T47D (cell line): ENCODE measurements at regions not wholly inside any gene's neighbourhood (a gene's known extent, or its start where the extent isn't known, plus 50 kb on each side); places are given as distances from the start of the nearest gene placed in this dataset.

Experiments used
- DNase-seq, 2 experiments: peaks; one replicate each; pipeline versions ENCODE4 v3.0.0 to v3.0.0-alpha.2; 2011 to 2012; ENCODE audit warnings: low read depth in 1 of 2, low spot score in 1 of 2
- JUND ChIP-seq: IDR thresholded peaks from 2 replicates; pipeline ENCODE4 v1.6.1; 2012; ENCODE audit warnings: low read depth
- in situ Hi-C: cut with HindIII; loops from 2 replicates; pipeline ENCODE4 v1.10.0; 2016; ENCODE audit warnings: low sequenced_read_pairs, low pct_unique_long_range_greater_than_20kb

DNA sequence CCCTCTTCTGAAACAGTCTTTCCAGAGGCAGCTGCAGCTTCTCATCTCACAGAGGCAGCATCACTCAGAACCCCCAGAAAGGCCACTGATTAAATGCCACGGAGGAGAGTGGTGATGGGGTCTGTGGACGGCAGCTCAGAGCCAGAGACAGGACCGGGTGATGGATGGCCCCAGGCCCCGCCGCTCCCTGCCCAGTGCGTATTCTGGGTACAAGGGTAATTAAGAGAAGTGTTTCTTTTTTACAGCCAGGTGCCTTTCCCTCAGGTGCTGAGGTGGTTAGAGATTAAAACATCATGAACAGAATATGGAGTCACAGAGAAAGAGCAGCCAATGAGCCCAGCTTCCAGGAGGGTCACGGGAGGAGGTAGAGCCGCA, 434.5 kb downstream of the PREX1 start:
- DNase-seq: no peak
- no peak for TF ChIP-seq JUND
- in situ Hi-C loops: no loop called here

- no peak for DNase-seq
- in situ Hi-C loops: no loop called here
- no peak for TF ChIP-seq JUND
These were observed 435.1 kb downstream of the PREX1 start for GRCh38 chr20:48392407-48393310.

- in situ Hi-C loops: no loop called here
These were observed 436.8 kb downstream of the PREX1 start for GRCh38 chr20:48390981-48391380.

GRCh38 chr20:48387675-48388074, 440.1 kb downstream of the PREX1 start:
- in situ Hi-C loops: no loop called here
- TF ChIP-seq JUND: no peak
- peak in 1 of 2 experiments; percentile 23 for DNase-seq

More at GRCh38 chr20:48390981-48391380, 436.8 kb downstream of the PREX1 start:
- TF ChIP-seq JUND: no peak
- no peak for DNase-seq

DNA sequence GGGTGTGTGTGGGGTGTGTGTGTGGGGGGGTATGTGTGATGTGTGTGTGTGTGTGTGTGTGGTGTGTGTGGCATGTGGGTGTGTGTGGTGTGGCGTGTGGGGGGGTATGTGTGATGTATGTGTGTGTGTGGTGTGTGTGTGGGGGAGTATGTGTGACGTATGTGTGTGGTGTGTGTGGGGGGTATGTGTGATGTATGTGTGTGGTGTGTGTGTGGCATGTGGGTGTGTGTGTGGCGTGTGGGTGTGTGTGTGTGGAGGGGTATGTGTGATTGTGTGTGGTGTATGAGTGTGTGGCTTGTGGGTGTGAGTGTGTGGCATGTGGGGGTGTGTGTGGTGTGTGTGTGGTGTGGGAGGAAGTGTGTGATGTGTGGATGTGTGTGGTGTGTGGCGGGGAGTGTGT, 442.3 kb downstream of the PREX1 start:
- DNase-seq: no peak
- no peak for TF ChIP-seq JUND
- in situ Hi-C loops: no loop called here

DNA sequence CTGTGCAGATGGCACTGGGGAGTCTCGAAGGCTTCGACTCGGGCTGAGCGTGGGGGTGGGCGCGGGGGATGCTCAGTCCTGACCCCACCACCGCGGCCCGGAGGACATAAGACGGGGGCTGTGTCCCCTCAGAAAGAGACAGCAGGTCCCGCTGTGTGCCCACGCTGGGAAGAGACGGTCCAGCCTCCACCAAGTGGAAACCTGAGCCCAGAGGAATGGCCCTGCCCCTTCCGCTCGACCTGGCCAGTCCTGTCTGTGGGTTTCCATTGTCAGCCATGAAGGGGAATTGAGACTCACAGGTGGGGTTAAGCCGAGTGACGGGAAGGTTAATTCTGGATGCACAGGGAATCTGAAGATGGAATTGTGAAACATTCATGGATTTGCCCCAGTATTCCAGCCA, 442.7 kb downstream of the PREX1 start:
- no peak for TF ChIP-seq JUND
- no peak for DNase-seq

GRCh38 chr20:48384147-48384818, 443.5 kb downstream of the PREX1 start:
- peak in 1 of 2 experiments; percentile 33 for DNase-seq
- in situ Hi-C loops: no loop called here
- TF ChIP-seq JUND: no peak

More for the DNA sequence above, 442.7 kb downstream of the PREX1 start:
- in situ Hi-C loops: no loop called here

DNA sequence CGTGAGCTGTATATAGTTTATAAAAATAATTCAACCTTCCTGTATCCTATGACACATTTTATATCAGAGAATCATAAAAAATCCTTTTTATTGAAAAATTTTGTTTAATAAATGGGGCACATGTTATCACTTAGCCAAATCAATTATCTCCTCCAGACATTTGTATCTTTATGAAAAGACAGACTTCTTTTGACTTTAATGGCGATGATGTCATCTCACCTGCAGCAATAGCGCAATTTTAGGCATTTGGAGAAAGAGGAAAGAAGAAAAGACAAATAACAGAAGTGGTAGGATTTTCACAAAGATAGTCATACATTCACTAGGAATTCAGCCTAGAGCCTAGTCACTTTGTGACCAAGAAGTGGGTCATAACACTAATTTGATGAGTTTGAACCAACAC, 444.5 kb downstream of the PREX1 start:
- TF ChIP-seq JUND: no peak
- in situ Hi-C loops: no loop called here
- DNase-seq: no peak

GRCh38 chr20:48382304-48382703, 445.5 kb downstream of the PREX1 start:
- in situ Hi-C loops: no loop called here
- no peak for TF ChIP-seq JUND

GRCh38 chr20:48381353-48382120, 446.3 kb downstream of the PREX1 start:
- DNase-seq: no peak
- in situ Hi-C loops: no loop called here
- TF ChIP-seq JUND: no peak

More at GRCh38 chr20:48382304-48382703, 445.5 kb downstream of the PREX1 start:
- no peak for DNase-seq

GRCh38 chr20:48380661-48381060, 447.1 kb downstream of the PREX1 start:
- in situ Hi-C loops: no loop called here
- no peak for DNase-seq
- no peak for TF ChIP-seq JUND

GRCh38 chr20:48378976-48379675, 448.7 kb downstream of the PREX1 start:
- no peak for DNase-seq

DNA sequence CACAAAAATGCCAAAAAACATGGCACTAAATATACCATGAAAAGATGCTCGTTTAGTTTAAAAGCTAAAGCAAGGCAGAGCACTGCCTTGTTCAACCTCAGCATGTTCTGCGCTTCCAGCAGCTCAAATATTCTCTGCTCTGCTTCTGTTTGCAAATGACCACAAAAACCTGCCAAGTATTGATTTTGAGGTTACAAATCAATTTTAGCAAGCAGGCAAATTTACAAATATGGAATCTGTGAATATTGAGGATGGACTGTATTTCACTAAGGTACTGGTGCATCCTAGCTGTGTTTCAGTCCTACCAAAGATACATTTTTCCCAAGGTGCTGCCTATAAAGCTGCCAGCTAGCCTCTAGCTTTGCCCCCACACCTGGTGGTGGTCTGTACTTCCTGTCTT, 449.9 kb downstream of the PREX1 start:
- DNase-seq: no peak
- in situ Hi-C loops: no loop called here
- TF ChIP-seq JUND: no peak

More at GRCh38 chr20:48378976-48379675, 448.7 kb downstream of the PREX1 start:
- in situ Hi-C loops: no loop called here
- no peak for TF ChIP-seq JUND
